PC-3 (cell line): ENCODE measurements at regions not wholly inside any gene's neighbourhood (a gene's known extent, or its start where the extent isn't known, plus 50 kb on each side); places are given as distances from the start of the nearest gene placed in this dataset.

Source experiments
- ATAC-seq: fragments of 200-7000 bp; cut with Tn5 transposase; 2 replicates; pipeline ENCODE4 v1.9.1; 2020; ENCODE audit warnings: mild to moderate bottlenecking, moderate library complexity
- BruUV-seq: library from RNA; stranded (reverse); fragments of 400-500 nt; replicated peaks from 2 replicates; lab custom pipeline; 2021; lab: Mats Ljungman, UMichigan
- CTCF ChIA-PET: fragments of 300-600 bp; sonication (Branson Sonifier 250); formaldehyde crosslinking; loops from one replicate; lab custom pipeline; 2022; ENCODE audit warnings: antibody characterized with exemption; lab: Charles Lee
- POLR2A ChIA-PET: fragments of 300-600 bp; sonication (Branson Sonifier 250); formaldehyde crosslinking; loops from one replicate; lab custom pipeline; 2022; ENCODE audit warnings: antibody characterized with exemption; ENCODE audit not compliant: unreplicated experiment; lab: Charles Lee
- DNase-seq: peaks from one replicate; pipeline ENCODE4 v3.0.0-alpha.2; 2015
- H2AFZ ChIP-seq: fragments of 300-600 bp; sonication (generic); 2 replicates; pipeline ENCODE4 v1.6.0; 2016; ENCODE audit warnings: antibody characterized with exemption, low read length
- H3F3A ChIP-seq: fragments of 300-600 bp; sonication (generic); one replicate; pipeline ENCODE4 v1.6.0; 2017; ENCODE audit warnings: antibody characterized with exemption, low read length, control low read depth, mild to moderate bottlenecking; ENCODE audit not compliant: unreplicated experiment
- H3K27ac ChIP-seq: fragments of 300-600 bp; sonication (generic); 2 replicates; pipeline ENCODE4 v1.5.1; 2016; ENCODE audit warnings: mild to moderate bottlenecking, low read length
- H3K27me3 ChIP-seq: fragments of 300-600 bp; sonication (generic); 2 replicates; pipeline ENCODE4 v1.6.1; 2016; ENCODE audit warnings: low read length, mixed read lengths
- H3K36me3 ChIP-seq: fragments of 300-600 bp; sonication (generic); 2 replicates; pipeline ENCODE4 v1.6.1; 2016; ENCODE audit warnings: low read depth, mixed run types, low read length, mixed read lengths
- H3K4me1 ChIP-seq: fragments of 300-600 bp; sonication (generic); 2 replicates; pipeline ENCODE4 v1.5.1; 2016; ENCODE audit warnings: low read length; ENCODE audit not compliant: insufficient read depth
- H3K4me2 ChIP-seq: fragments of 300-600 bp; sonication (generic); 2 replicates; pipeline ENCODE4 v1.6.0; 2016; ENCODE audit warnings: low read length
- H3K4me3 ChIP-seq: fragments of 300-600 bp; sonication (generic); 2 replicates; pipeline ENCODE4 v1.5.1; 2016; ENCODE audit warnings: mild to moderate bottlenecking, low read length, mixed read lengths
- H3K79me2 ChIP-seq: fragments of 300-600 bp; sonication (generic); 2 replicates; pipeline ENCODE4 v1.6.1; 2017; ENCODE audit warnings: low read length, mixed read lengths
- H3K9ac ChIP-seq: fragments of 300-600 bp; sonication (generic); 2 replicates; pipeline ENCODE4 v1.6.0; 2016; ENCODE audit warnings: mild to moderate bottlenecking, low read length
- H3K9me2 ChIP-seq: fragments of 300-600 bp; sonication (generic); replicated peaks from 2 replicates; pipeline ENCODE4 v1.6.1; 2016; ENCODE audit warnings: mixed run types, low read length, mixed read lengths
- H3K9me3 ChIP-seq: fragments of 300-600 bp; sonication (generic); 2 replicates; pipeline ENCODE4 v1.6.1; 2016; ENCODE audit warnings: low read length, mixed read lengths
- H4K20me1 ChIP-seq: fragments of 300-600 bp; sonication (generic); 2 replicates; pipeline ENCODE4 v1.6.1; 2016; ENCODE audit warnings: low read length, mixed read lengths
- EZH2 ChIP-seq: fragments of 300-600 bp; sonication (generic); IDR thresholded peaks from one replicate; pipeline ENCODE4 v1.6.1; 2017; ENCODE audit warnings: antibody characterized with exemption, mild to moderate bottlenecking, low read length; ENCODE audit not compliant: unreplicated experiment
- EZH2phosphoT487 ChIP-seq: fragments of 300-600 bp; sonication (generic); IDR thresholded peaks from 2 replicates; pipeline ENCODE4 v1.6.1; 2018; ENCODE audit warnings: mild to moderate bottlenecking, antibody characterized with exemption, low read length, borderline replicate concordance
- intact Hi-C: fragments of 100-400 bp; cut with micrococcal nuclease; formaldehyde crosslinking; loops from 2 replicates; pipeline ENCODE4 v1.9.0; 2023
- TF ChIP-seq, protein P1 (sequence below): fragments of 300-600 bp; sonication (generic); conservative IDR thresholded peaks from 2 replicates; pipeline ENCODE4 v1.5.1; 2017; ENCODE audit warnings: antibody characterized with exemption, low read depth, mild to moderate bottlenecking, low read length

DNA sequence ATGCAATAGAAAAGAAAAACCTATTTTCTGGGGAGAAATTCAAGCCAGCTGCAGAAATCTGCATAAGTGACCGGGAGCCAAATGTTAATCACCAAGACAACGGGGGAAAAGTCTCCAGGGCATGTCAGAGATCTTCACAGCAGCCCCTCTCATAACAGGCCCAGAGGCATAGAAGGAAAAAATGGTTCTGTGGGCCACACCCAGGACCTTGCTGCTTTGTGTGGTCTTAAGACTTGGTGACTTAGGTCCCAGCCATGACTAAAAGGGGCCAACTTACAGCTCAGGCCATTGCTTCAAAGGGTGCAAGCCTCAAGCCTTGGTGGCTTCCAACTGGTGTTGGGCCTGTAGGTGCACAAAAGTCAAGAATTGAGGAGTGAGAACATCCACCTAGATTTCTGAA is 2847.6 kb upstream of the PCDH20 start:
- no peak overlapping the region for H2AFZ ChIP-seq
- no peak overlapping the region for H3K9ac ChIP-seq
- H3F3A ChIP-seq: no peaks in the 10 kb centered on the region
- no TSS peak for BruUV-seq
- ATAC-seq (no peak), DNase-seq (no peak)
- no peak overlapping the region for H3K27ac ChIP-seq
- H3K4me3 ChIP-seq: no peak overlapping the region
- ChIA-PET CTCF (no interaction called here), POLR2A (no interaction called here)
- H4K20me1 ChIP-seq: no peaks in the 10 kb centered on the region
- no peaks in the 10 kb centered on the region for H3K79me2 ChIP-seq
- no peak for TF ChIP-seq EZH2
- TF ChIP-seq, protein P1, sequence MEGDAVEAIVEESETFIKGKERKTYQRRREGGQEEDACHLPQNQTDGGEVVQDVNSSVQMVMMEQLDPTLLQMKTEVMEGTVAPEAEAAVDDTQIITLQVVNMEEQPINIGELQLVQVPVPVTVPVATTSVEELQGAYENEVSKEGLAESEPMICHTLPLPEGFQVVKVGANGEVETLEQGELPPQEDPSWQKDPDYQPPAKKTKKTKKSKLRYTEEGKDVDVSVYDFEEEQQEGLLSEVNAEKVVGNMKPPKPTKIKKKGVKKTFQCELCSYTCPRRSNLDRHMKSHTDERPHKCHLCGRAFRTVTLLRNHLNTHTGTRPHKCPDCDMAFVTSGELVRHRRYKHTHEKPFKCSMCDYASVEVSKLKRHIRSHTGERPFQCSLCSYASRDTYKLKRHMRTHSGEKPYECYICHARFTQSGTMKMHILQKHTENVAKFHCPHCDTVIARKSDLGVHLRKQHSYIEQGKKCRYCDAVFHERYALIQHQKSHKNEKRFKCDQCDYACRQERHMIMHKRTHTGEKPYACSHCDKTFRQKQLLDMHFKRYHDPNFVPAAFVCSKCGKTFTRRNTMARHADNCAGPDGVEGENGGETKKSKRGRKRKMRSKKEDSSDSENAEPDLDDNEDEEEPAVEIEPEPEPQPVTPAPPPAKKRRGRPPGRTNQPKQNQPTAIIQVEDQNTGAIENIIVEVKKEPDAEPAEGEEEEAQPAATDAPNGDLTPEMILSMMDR: no peak
- TF ChIP-seq EZH2phosphoT487: no peak
- H3K9me3 ChIP-seq: no peaks in the 10 kb centered on the region
- H3K9me2 ChIP-seq: no peaks in the 10 kb centered on the region
- no peaks in the 10 kb centered on the region for H3K4me1 ChIP-seq
- intact Hi-C loops: loop anchor here (10.0 kb wide), 1 partner anchor 108 kb away; no protein-coding TSS in a partner anchor
- no peaks in the 10 kb centered on the region for H3K36me3 ChIP-seq
- H3K4me2 ChIP-seq: no peak overlapping the region
- no peaks in the 10 kb centered on the region for H3K27me3 ChIP-seq

DNA sequence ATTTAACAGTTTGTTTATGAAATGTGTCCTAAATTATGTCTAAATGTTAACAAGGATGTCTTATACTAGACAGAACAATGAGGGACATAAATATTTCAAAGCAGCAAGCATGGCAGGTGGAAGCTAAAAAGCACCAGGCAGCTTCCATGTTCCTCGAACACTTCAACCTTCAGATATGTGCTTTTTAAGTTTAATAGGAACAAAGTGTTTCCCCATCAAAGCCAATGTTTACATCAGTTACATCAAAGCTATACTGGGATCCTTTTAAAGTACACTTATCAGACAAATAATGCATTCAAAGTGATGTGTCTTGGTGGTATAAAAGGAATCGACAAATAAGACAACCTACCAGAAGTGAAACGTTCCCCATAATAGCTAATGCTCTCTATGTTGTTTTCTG is 2841.1 kb upstream of the PCDH20 start:
- ATAC-seq (no peak), DNase-seq (no peak)
- Histone ChIP-seq H3K9me2 (no peaks in the 10 kb centered on the region), H3K4me1 (no peaks in the 10 kb centered on the region), H3F3A (no peaks in the 10 kb centered on the region), H3K36me3 (no peaks in the 10 kb centered on the region), H4K20me1 (no peaks in the 10 kb centered on the region), H3K27ac (no peak overlapping the region), H3K9me3 (no peaks in the 10 kb centered on the region), H2AFZ (no peak overlapping the region), H3K4me2 (no peak overlapping the region), H3K79me2 (no peaks in the 10 kb centered on the region), H3K9ac (no peak overlapping the region), H3K27me3 (no peaks in the 10 kb centered on the region), H3K4me3 (no peak overlapping the region)
- ChIA-PET POLR2A (no interaction called here), CTCF (no interaction called here)
- no TSS peak for BruUV-seq
- TF ChIP-seq EZH2phosphoT487 (no peak), EZH2 (no peak)
- TF ChIP-seq, protein P1: no peak
- intact Hi-C loops: no loop called here

DNA sequence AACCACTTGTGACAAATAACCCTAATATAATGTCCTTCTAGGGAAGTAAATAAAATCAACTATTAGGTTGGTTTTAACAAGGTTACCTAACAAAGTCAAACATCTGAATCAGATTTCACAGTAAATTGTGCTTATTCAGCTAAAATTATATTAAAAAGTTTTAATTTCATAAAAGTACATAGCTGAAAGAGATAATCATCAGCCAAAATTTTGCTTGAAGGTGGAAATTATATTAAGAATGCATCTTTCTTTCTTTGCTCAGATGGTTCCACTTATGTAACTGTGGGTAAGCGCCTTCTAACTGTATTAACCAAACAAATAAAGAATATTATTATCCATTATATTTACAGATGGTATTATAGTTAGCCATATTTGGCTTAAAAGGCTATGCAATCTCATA is 2840.3 kb upstream of the PCDH20 start:
- no peak for TF ChIP-seq EZH2
- TF ChIP-seq, protein P1: no peak
- TF ChIP-seq EZH2phosphoT487: no peak
- H3K79me2 ChIP-seq: no peaks in the 10 kb centered on the region

More for the DNA sequence above, 2840.3 kb upstream of the PCDH20 start:
- POLR2A ChIA-PET: no interaction called here
- Histone ChIP-seq H3K4me2 (no peak overlapping the region), H2AFZ (no peak overlapping the region), H3K4me1 (no peaks in the 10 kb centered on the region), H3K36me3 (no peaks in the 10 kb centered on the region), H3K27me3 (no peaks in the 10 kb centered on the region), H3F3A (no peaks in the 10 kb centered on the region), H3K4me3 (no peak overlapping the region), H3K9me3 (no peaks in the 10 kb centered on the region), H3K27ac (no peak overlapping the region), H3K9me2 (no peaks in the 10 kb centered on the region), H3K9ac (no peak overlapping the region), H4K20me1 (no peaks in the 10 kb centered on the region)
- ATAC-seq (no peak), DNase-seq (no peak)
- intact Hi-C loops: no loop called here
- CTCF ChIA-PET: no interaction called here
- no TSS peak for BruUV-seq
